ENCODE measurements at regions not wholly inside any gene's neighbourhood (a gene's known extent, or its start where the extent isn't known, plus 50 kb on each side); places are given as distances from the start of the nearest gene placed in this dataset.

DNA sequence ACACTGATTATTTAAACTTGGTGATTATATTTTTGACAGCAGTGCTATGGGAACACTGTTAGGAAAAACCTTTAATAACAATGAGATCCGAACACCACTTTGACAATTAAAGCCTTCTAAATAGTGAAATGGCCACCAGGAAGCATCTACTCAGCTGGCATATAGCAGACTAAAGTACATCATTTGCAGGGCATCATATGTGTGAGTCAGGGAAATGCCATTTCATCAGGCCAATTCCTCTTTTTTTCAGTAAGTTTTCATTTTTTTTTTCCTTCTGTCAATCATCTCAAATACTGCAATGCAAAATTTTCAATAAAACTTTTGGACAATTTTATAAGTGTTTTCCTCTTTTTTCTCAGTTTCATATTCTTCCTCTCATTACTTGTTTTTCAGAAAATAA lies 521.4 kb upstream of the SEMA3D start:
- no peak for TF ChIP-seq POLR2A (IDR thresholded peaks at IDR 0.05)
- TF ChIP-seq, protein P1, sequence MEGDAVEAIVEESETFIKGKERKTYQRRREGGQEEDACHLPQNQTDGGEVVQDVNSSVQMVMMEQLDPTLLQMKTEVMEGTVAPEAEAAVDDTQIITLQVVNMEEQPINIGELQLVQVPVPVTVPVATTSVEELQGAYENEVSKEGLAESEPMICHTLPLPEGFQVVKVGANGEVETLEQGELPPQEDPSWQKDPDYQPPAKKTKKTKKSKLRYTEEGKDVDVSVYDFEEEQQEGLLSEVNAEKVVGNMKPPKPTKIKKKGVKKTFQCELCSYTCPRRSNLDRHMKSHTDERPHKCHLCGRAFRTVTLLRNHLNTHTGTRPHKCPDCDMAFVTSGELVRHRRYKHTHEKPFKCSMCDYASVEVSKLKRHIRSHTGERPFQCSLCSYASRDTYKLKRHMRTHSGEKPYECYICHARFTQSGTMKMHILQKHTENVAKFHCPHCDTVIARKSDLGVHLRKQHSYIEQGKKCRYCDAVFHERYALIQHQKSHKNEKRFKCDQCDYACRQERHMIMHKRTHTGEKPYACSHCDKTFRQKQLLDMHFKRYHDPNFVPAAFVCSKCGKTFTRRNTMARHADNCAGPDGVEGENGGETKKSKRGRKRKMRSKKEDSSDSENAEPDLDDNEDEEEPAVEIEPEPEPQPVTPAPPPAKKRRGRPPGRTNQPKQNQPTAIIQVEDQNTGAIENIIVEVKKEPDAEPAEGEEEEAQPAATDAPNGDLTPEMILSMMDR (IDR thresholded peaks at IDR 0.05) = no peak
- WGBS, 2 donors = 79 to 83% methylated on average over 1 of the region's 1 CpG
- no peak for DNase-seq (ENCODE audit: low spot score in 2 of 2)
- no peak overlapping the region for H3K4me3 ChIP-seq (ENCODE audit: low read depth, poor library complexity, severe bottlenecking)
- intact Hi-C loops (cut with DNase I; ENCODE audit: low total_unique reads) = no loop called here

DNA sequence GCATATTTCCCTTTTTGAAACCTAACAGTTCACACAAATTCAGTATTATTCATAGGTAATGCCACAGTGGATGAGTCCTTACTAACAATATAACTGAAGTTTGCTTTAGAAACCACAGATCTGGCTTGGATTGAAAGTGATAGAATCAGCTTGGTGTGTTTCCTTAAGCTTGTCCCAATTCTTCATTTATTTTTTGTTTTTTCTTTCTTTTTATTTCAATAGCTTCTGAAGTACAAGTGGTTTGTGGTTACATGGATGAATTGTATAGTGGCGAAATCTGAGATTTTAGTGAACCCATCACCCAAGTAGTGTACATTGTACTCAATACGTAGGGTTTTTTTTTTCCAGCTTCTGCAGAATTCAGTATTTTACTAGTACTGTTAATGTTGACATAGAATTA lies 518.2 kb upstream of the SEMA3D start:
- H3K4me3 ChIP-seq (ENCODE audit: low read depth, poor library complexity, severe bottlenecking) = no peak overlapping the region
- TF ChIP-seq, protein P1 (IDR thresholded peaks at IDR 0.05) = no peak
- TF ChIP-seq POLR2A (IDR thresholded peaks at IDR 0.05) = no peak
- no peak for DNase-seq (ENCODE audit: low spot score in 2 of 2)
- 84 to 95% methylated on average over 2 of the region's 2 CpGs for WGBS, 2 donors
- intact Hi-C loops (cut with DNase I; ENCODE audit: low total_unique reads) = no loop called here

DNA sequence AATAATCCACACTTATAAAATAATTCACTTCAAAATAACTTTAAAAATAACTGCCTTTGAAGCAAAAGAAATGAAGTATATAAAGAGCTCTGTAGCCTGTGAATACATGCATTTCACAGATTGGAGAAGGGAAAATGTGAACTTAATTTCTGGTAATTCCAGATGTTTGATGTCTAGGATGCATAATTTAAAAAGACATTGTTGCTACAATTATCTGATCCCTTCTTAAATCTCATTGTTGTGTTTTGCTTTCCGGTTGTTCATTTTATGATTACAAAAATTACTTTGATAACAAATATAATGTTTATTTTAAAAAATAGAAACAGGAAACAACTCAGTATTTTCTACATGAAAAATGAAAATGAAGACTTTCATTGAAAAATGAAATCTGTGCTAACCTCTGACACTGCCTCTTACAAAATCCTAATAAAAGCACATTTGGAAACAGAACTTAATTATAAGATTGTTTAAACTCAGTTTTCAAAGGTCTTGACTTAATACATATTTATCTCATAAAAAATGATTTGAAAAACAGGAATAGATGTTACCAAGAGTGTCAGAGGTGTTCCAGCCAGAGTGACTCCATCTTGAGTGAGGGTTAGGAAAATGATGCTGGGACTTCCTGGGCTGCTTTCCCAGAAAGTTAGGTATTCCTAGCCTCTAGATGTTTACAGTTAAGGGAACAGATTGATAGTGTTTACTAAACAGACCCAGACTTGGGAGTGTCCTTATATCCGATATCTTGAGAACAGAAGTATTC lies 516.6 kb upstream of the SEMA3D start:
- H3K4me3 ChIP-seq (ENCODE audit: low read depth, poor library complexity, severe bottlenecking) = no peak overlapping the region
- no peak for TF ChIP-seq POLR2A (IDR thresholded peaks at IDR 0.05)
- no peak for DNase-seq (ENCODE audit: low spot score in 2 of 2)
- 71 to 83% methylated on average over 2 of the region's 2 CpGs for WGBS, 2 donors
- intact Hi-C loops (cut with DNase I; ENCODE audit: low total_unique reads) = no loop called here

DNA sequence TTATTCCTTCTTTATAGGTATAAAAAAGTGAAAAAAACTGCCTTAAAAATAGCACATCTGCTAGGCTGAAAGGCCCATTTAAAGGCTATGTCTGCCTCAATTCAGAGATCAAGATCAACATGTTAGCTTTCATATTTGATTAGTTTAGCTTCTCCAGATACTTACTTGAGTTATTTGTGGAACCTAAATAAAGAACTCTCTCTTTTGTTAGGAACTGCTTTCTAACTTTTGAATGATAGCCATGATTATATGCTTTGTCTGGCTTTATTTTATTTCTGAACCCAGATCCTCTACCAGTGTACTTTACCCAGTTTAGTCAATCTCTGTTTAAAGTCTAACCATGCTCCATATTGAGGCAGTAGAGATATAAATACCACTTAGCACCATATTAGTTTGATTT lies 515.5 kb upstream of the SEMA3D start:
- TF ChIP-seq POLR2A (IDR thresholded peaks at IDR 0.05) = no peak
- TF ChIP-seq, protein P1 (IDR thresholded peaks at IDR 0.05) = no peak
- intact Hi-C loops (cut with DNase I; ENCODE audit: low total_unique reads) = no loop called here
- no peak overlapping the region for H3K4me3 ChIP-seq (ENCODE audit: low read depth, poor library complexity, severe bottlenecking)
- DNase-seq (ENCODE audit: low spot score in 2 of 2) = no peak

DNA sequence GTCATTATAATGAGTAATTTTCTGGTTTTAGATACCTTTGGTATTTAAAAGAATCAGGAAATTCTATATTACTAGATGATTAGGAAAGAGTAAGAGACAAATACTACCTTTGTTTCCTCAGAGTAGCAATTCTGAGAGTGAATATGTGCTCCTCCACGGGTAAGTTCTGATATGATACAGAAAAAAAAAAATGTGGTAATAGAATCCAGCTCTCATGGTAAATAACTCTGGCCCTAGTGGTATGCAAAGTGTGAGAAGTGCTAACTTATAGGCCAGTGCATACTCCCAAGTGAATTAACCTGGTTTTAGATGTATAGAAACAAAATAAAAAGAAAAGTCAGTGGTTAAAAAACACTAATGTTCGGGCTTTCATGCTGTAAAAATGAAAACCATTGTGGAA lies 512.6 kb upstream of the SEMA3D start:
- no peak for DNase-seq (ENCODE audit: low spot score in 2 of 2)
- WGBS, 2 donors = 86 to 87% methylated on average over 2 of the region's 2 CpGs
- H3K4me3 ChIP-seq (ENCODE audit: low read depth, poor library complexity, severe bottlenecking) = no peak overlapping the region
- intact Hi-C loops (cut with DNase I; ENCODE audit: low total_unique reads) = no loop called here
- TF ChIP-seq, protein P1 (IDR thresholded peaks at IDR 0.05) = no peak
- no peak for TF ChIP-seq POLR2A (IDR thresholded peaks at IDR 0.05)

DNA sequence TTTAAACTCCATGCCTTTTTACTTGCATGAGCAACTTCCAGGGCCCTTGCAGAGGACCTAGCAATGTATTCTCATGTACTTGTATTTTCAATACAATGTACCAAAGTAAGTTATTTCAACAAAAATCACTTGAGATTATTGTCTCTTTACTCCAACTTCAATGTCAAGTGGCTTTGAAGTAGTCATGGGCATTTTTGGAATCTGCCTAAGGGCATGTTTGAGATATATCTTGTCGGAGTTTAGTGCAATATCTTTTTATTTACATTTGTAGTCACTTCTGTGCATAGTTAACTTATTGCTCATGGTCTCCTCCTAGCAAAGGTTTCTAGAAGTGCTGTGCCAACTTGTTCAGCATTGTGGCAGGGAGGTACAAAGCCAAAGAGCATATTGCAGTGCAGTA lies 508.7 kb upstream of the SEMA3D start:
- WGBS, 2 donors = 37 to 41% methylated on average over 1 of the region's 1 CpG
- no peak overlapping the region for H3K4me3 ChIP-seq (ENCODE audit: low read depth, poor library complexity, severe bottlenecking)
- intact Hi-C loops (cut with DNase I; ENCODE audit: low total_unique reads) = no loop called here
- no peak for DNase-seq (ENCODE audit: low spot score in 2 of 2)
- TF ChIP-seq, protein P1 (IDR thresholded peaks at IDR 0.05) = no peak
- no peak for TF ChIP-seq POLR2A (IDR thresholded peaks at IDR 0.05)

Data from lower leg skin (tissue), 4 donors.